Brain microvascular endothelial cell (primary cell): ENCODE measurements at regions not wholly inside any gene's neighbourhood (a gene's known extent, or its start where the extent isn't known, plus 50 kb on each side); places are given as distances from the start of the nearest gene placed in this dataset.

ENCODE experiments used
- DNase-seq: peaks from one replicate; pipeline ENCODE4 v3.0.0-alpha.2; 2020
- H3K27ac ChIP-seq: fragments of 250-450 bp; sonication (Bioruptor Pico); 2 replicates; pipeline ENCODE4 v1.5.1; 2020; ENCODE audit warnings: mild to moderate bottlenecking, moderate library complexity
- H3K27me3 ChIP-seq: fragments of 250-450 bp; sonication (Bioruptor Pico); replicated peaks from 2 replicates; pipeline ENCODE4 v1.5.1; 2020; ENCODE audit warnings: mild to moderate bottlenecking
- H3K36me3 ChIP-seq: fragments of 250-450 bp; sonication (Bioruptor Pico); replicated peaks from 2 replicates; pipeline ENCODE4 v1.5.1; 2020; ENCODE audit warnings: mild to moderate bottlenecking
- H3K4me3 ChIP-seq: 2 replicates; pipeline ENCODE4 v1.5.1; 2011; ENCODE audit warnings: low read depth, mild to moderate bottlenecking, control low read depth, low read length, moderate library complexity
- CTCF ChIP-seq: IDR thresholded peaks from 2 replicates; pipeline ENCODE4 v1.5.1; 2011; ENCODE audit warnings: low read depth, mild to moderate bottlenecking, moderate library complexity, low read length, control low read depth, inconsistent platforms; ENCODE audit errors: missing control alignments
- in situ Hi-C: cut with HindIII; loops from 2 replicates; pipeline ENCODE4 v1.10.0; 2017; ENCODE audit warnings: low sequenced_read_pairs, low pct_ligation_motif_present

- no peak for TF ChIP-seq CTCF
- Histone ChIP-seq H3K27me3 (no peaks in the 10 kb centered on the region), H3K36me3 (no peaks in the 10 kb centered on the region), H3K27ac (peak overlapping the region; percentile 73), H3K4me3 (no peak overlapping the region)
- in situ Hi-C loops: no loop called here
- DNase-seq: peak; percentile 96
Observed at GRCh38 chr13:110012102-110012739, 225.8 kb upstream of the IRS2 start.

GRCh38 chr13:110010404-110011138, 224.2 kb upstream of the IRS2 start:
- peak overlapping the region; percentile 67 for H3K27ac ChIP-seq
- no peak for TF ChIP-seq CTCF
- DNase-seq: peak; percentile 52
- H3K36me3 ChIP-seq: no peaks in the 10 kb centered on the region
- in situ Hi-C loops: no loop called here
- H3K27me3 ChIP-seq: no peaks in the 10 kb centered on the region
- no peak overlapping the region for H3K4me3 ChIP-seq

- H3K4me3 ChIP-seq: no peak overlapping the region
- no peak for TF ChIP-seq CTCF
- DNase-seq: no peak
- in situ Hi-C loops: no loop called here
- no peaks in the 10 kb centered on the region for H3K36me3 ChIP-seq
- no peak overlapping the region for H3K27ac ChIP-seq
- H3K27me3 ChIP-seq: no peaks in the 10 kb centered on the region
Observed at GRCh38 chr13:110008816-110009215, 222.4 kb upstream of the IRS2 start.

GRCh38 chr13:110006304-110006703, 219.9 kb upstream of the IRS2 start:
- H3K36me3 ChIP-seq: no peaks in the 10 kb centered on the region
- H3K27me3 ChIP-seq: no peaks in the 10 kb centered on the region
- H3K4me3 ChIP-seq: no peak overlapping the region
- no peak for DNase-seq
- H3K27ac ChIP-seq: no peak overlapping the region
- in situ Hi-C loops: no loop called here
- TF ChIP-seq CTCF: no peak

- no peaks in the 10 kb centered on the region for H3K27me3 ChIP-seq
- no peak overlapping the region for H3K27ac ChIP-seq
- no peak for DNase-seq
- H3K4me3 ChIP-seq: no peak overlapping the region
- in situ Hi-C loops: no loop called here
- no peak for TF ChIP-seq CTCF
- H3K36me3 ChIP-seq: no peaks in the 10 kb centered on the region
Observed at GRCh38 chr13:110005563-110005962, 219.2 kb upstream of the IRS2 start.
